ENCODE measurements at regions not wholly inside any gene's neighbourhood (a gene's known extent, or its start where the extent isn't known, plus 50 kb on each side); places are given as distances from the start of the nearest gene placed in this dataset.
"Not testable (repeated sequence)": the region's sequence is repeated elsewhere in the genome, so short reads cannot be mapped to it uniquely, and the experiment has no call there.

GRCh38 chr5:96297290-96297689 lies 135.8 kb downstream of the PCSK1 start:
- peaks cover 15% of the 10 kb centered on the region for H3K9me3 Mint-ChIP-seq (ENCODE audit: low read depth)
- peaks cover 14% of the 10 kb centered on the region for H3K4me1 Mint-ChIP-seq (ENCODE audit: low read depth)
- DNase-seq (ENCODE audit: low spot score, unreplicated experiment) = no peak
- no peak overlapping the region for H3K27ac Mint-ChIP-seq
- H3K36me3 Mint-ChIP-seq (ENCODE audit: insufficient read depth) = peaks cover 5% of the 10 kb centered on the region
- H3K27me3 Mint-ChIP-seq = no peaks in the 10 kb centered on the region
- no peak for TF ChIP-seq CTCF (IDR thresholded peaks at IDR 0.05; ENCODE audit: unreplicated experiment)
- H3K4me3 Mint-ChIP-seq (ENCODE audit: low read depth) = no peak overlapping the region

GRCh38 chr5:96294884-96295202 lies 138.2 kb downstream of the PCSK1 start:
- Mint-ChIP-seq H3K4me1 (ENCODE audit: low read depth) (peaks cover 15% of the 10 kb centered on the region), H3K27me3 (no peaks in the 10 kb centered on the region), H3K4me3 (ENCODE audit: low read depth) (no peak overlapping the region), H3K9me3 (ENCODE audit: low read depth) (peaks cover 6% of the 10 kb centered on the region), H3K27ac (no peak overlapping the region), H3K36me3 (ENCODE audit: insufficient read depth) (peaks cover 2% of the 10 kb centered on the region)
- no peak for DNase-seq (ENCODE audit: low spot score, unreplicated experiment)
- no peak for TF ChIP-seq CTCF (IDR thresholded peaks at IDR 0.05; ENCODE audit: unreplicated experiment)

GRCh38 chr5:96293966-96294883 lies 138.8 kb downstream of the PCSK1 start:
- Mint-ChIP-seq H3K36me3 (ENCODE audit: insufficient read depth) (peaks cover 2% of the 10 kb centered on the region), H3K4me3 (ENCODE audit: low read depth) (no peak overlapping the region), H3K27ac (no peak overlapping the region), H3K27me3 (no peaks in the 10 kb centered on the region), H3K9me3 (ENCODE audit: low read depth) (peaks cover 9% of the 10 kb centered on the region), H3K4me1 (ENCODE audit: low read depth) (peaks cover 15% of the 10 kb centered on the region)
- TF ChIP-seq CTCF (IDR thresholded peaks at IDR 0.05; ENCODE audit: unreplicated experiment) = no peak
- no peak for DNase-seq (ENCODE audit: low spot score, unreplicated experiment)

- TF ChIP-seq CTCF (IDR thresholded peaks at IDR 0.05; ENCODE audit: unreplicated experiment) = no peak
- Mint-ChIP-seq H3K27me3 (no peaks in the 10 kb centered on the region), H3K4me1 (ENCODE audit: low read depth) (peaks cover 13% of the 10 kb centered on the region), H3K4me3 (ENCODE audit: low read depth) (no peak overlapping the region), H3K36me3 (ENCODE audit: insufficient read depth) (peaks cover 2% of the 10 kb centered on the region), H3K9me3 (ENCODE audit: low read depth) (peaks cover 9% of the 10 kb centered on the region), H3K27ac (no peak overlapping the region)
- DNase-seq (ENCODE audit: low spot score, unreplicated experiment) = no peak
Observed at GRCh38 chr5:96292582-96293247, 140.3 kb downstream of the PCSK1 start.

GRCh38 chr5:96289287-96289686 lies 143.8 kb downstream of the PCSK1 start:
- H3K36me3 Mint-ChIP-seq (ENCODE audit: insufficient read depth); DNase-seq (ENCODE audit: low spot score, unreplicated experiment); H3K27me3 Mint-ChIP-seq; H3K4me3 Mint-ChIP-seq (ENCODE audit: low read depth); H3K9me3 Mint-ChIP-seq (ENCODE audit: low read depth); H3K27ac Mint-ChIP-seq: not testable (repeated sequence)
- peaks cover 11% of the 10 kb centered on the region for H3K4me1 Mint-ChIP-seq (ENCODE audit: low read depth)
